OCI-LY7 (cell line): ENCODE measurements at regions not wholly inside any gene's neighbourhood (a gene's known extent, or its start where the extent isn't known, plus 50 kb on each side); places are given as distances from the start of the nearest gene placed in this dataset.
A peak's percentile ranks its signal among the peaks of the same experiment; 100 is the strongest.

Experiments
- BruUV-seq: library from RNA; stranded (reverse); fragments of 400-500 nt; replicated peaks from 2 replicates; lab custom pipeline; 2021; lab: Mats Ljungman, UMichigan
- CTCF ChIA-PET: fragments of 300-600 bp; sonication (Branson Sonifier 250); formaldehyde crosslinking; loops from one replicate; lab custom pipeline; 2022; ENCODE audit warnings: antibody characterized with exemption; ENCODE audit not compliant: unreplicated experiment; lab: Charles Lee
- POLR2A ChIA-PET: fragments of 300-600 bp; sonication (Branson Sonifier 250); formaldehyde crosslinking; loops from one replicate; lab custom pipeline; 2022; ENCODE audit warnings: antibody characterized with exemption; lab: Charles Lee
- DNase-seq: peaks from one replicate; pipeline ENCODE4 v3.0.0-alpha.2; 2015; ENCODE audit warnings: low spot score
- H2AFZ ChIP-seq: fragments of 200-600 bp; sonication (generic), shearing (Covaris generic); 2 replicates; pipeline ENCODE4 v1.6.1; 2014; ENCODE audit warnings: mild to moderate bottlenecking, antibody characterized with exemption, low read length, moderate library complexity
- H3K27ac ChIP-seq: fragments of 200-600 bp; sonication (generic); 2 replicates; pipeline ENCODE4 v1.5.1; 2014; ENCODE audit warnings: mixed run types, low read depth, mild to moderate bottlenecking, moderate library complexity, low read length, inconsistent platforms; ENCODE audit not compliant: poor library complexity, severe bottlenecking
- H3K36me3 ChIP-seq: fragments of 200-600 bp; sonication (generic); 2 replicates; pipeline ENCODE4 v1.6.1; 2014; ENCODE audit warnings: mild to moderate bottlenecking, antibody characterized with exemption, low read length, moderate library complexity, mixed read lengths; ENCODE audit not compliant: insufficient read depth
- H3K4me1 ChIP-seq: fragments of 200-600 bp; sonication (generic); 2 replicates; pipeline ENCODE4 v1.5.1; 2014; ENCODE audit warnings: mild to moderate bottlenecking, low read length; ENCODE audit not compliant: insufficient read depth, poor library complexity, severe bottlenecking
- H3K4me2 ChIP-seq: fragments of 200-600 bp; sonication (generic); 2 replicates; pipeline ENCODE4 v1.6.1; 2014; ENCODE audit warnings: mild to moderate bottlenecking, low read length
- H3K4me3 ChIP-seq: fragments of 200-600 bp; sonication (generic); 2 replicates; pipeline ENCODE4 v1.5.1; 2014; ENCODE audit warnings: mild to moderate bottlenecking, low read depth, low read length; ENCODE audit not compliant: poor library complexity, severe bottlenecking
- H3K79me2 ChIP-seq: fragments of 200-600 bp; sonication (generic); 2 replicates; pipeline ENCODE4 v1.6.1; 2016; ENCODE audit warnings: low read depth, mild to moderate bottlenecking, low read length, moderate library complexity, mixed read lengths; ENCODE audit not compliant: insufficient read depth
- H3K9me2 ChIP-seq: fragments of 200-600 bp; sonication (generic); 2 replicates; pipeline ENCODE4 v1.6.1; 2016; ENCODE audit warnings: mild to moderate bottlenecking, low read length, mixed read lengths; ENCODE audit not compliant: insufficient read depth
- H3K9me3 ChIP-seq: fragments of 200-600 bp; sonication (generic); 2 replicates; pipeline ENCODE4 v1.6.1; 2014; ENCODE audit warnings: mild to moderate bottlenecking, mixed run types, low read length, mixed read lengths
- H4K20me1 ChIP-seq: fragments of 200-600 bp; sonication (generic); 2 replicates; pipeline ENCODE4 v1.6.1; 2014; ENCODE audit warnings: mild to moderate bottlenecking, antibody characterized with exemption, low read length, moderate library complexity, mixed read lengths; ENCODE audit not compliant: insufficient read depth
- CTCF ChIP-seq: fragments of 200-600 bp; sonication (generic); conservative IDR thresholded peaks from 2 replicates; pipeline ENCODE4 v1.5.1; 2014; ENCODE audit warnings: mild to moderate bottlenecking, antibody characterized with exemption, low read length, moderate library complexity, mixed read lengths
- EZH2phosphoT487 ChIP-seq: fragments of 200-600 bp; sonication (generic); IDR thresholded peaks from 2 replicates; pipeline ENCODE4 v1.6.1; 2018; ENCODE audit warnings: low read depth, borderline replicate concordance, mild to moderate bottlenecking, mixed run types, antibody characterized with exemption, low read length, moderate library complexity, mixed read lengths
- intact Hi-C: fragments of 100-400 bp; cut with micrococcal nuclease; formaldehyde crosslinking; loops from one replicate; pipeline ENCODE4 v1.10.0; 2022; ENCODE audit not compliant: unreplicated experiment

- no peaks in the 10 kb centered on the region for H3K9me3 ChIP-seq
- intact Hi-C loops, result no loop called here
- ChIA-PET CTCF (no interaction called here), POLR2A (no interaction called here)
- H3K4me2 ChIP-seq, result peak overlapping the region; percentile 61
- H3K36me3 ChIP-seq, result no peaks in the 10 kb centered on the region
- peak overlapping the region; percentile 95 for H3K27ac ChIP-seq
- no peaks in the 10 kb centered on the region for H3K79me2 ChIP-seq
- BruUV-seq, result no TSS peak
- no peaks in the 10 kb centered on the region for H4K20me1 ChIP-seq
- TF ChIP-seq CTCF (no peak), EZH2phosphoT487 (no peak)
- H3K9me2 ChIP-seq, result no peaks in the 10 kb centered on the region
- H3K4me1 ChIP-seq, result peaks cover 22% of the 10 kb centered on the region
- H2AFZ ChIP-seq, result peak overlapping the region; percentile 89
- peak; percentile 47 for DNase-seq
- H3K4me3 ChIP-seq, result peak overlapping the region; percentile 38
These were observed 403.3 kb downstream of the TXNL1 start for GRCh38 chr18:56235071-56235470.

- no TSS peak for BruUV-seq
- no peak for DNase-seq
- H3K4me2 ChIP-seq, result no peak overlapping the region
- CTCF ChIA-PET, result no interaction called here
- no peaks in the 10 kb centered on the region for H3K9me2 ChIP-seq
- H3K79me2 ChIP-seq, result no peaks in the 10 kb centered on the region
- no peak for TF ChIP-seq EZH2phosphoT487
- TF ChIP-seq CTCF, result no peak
- POLR2A ChIA-PET, result no interaction called here
- H4K20me1 ChIP-seq, result no peaks in the 10 kb centered on the region
- H3K9me3 ChIP-seq, result no peaks in the 10 kb centered on the region
- H3K27ac ChIP-seq, result no peak overlapping the region
- no peak overlapping the region for H3K4me3 ChIP-seq
- intact Hi-C loops, result no loop called here
- no peak overlapping the region for H2AFZ ChIP-seq
- no peaks in the 10 kb centered on the region for H3K36me3 ChIP-seq
- H3K4me1 ChIP-seq, result peaks cover 22% of the 10 kb centered on the region
These were observed 404.8 kb downstream of the TXNL1 start for GRCh38 chr18:56233595-56233994.

GRCh38 chr18:56226025-56226424, 412.4 kb downstream of the TXNL1 start:
- BruUV-seq, result no TSS peak
- no peak overlapping the region for H3K27ac ChIP-seq
- H3K9me3 ChIP-seq, result no peaks in the 10 kb centered on the region
- H2AFZ ChIP-seq, result no peak overlapping the region
- intact Hi-C loops, result no loop called here
- DNase-seq, result no peak
- CTCF ChIA-PET, result no interaction called here
- no peak overlapping the region for H3K4me3 ChIP-seq
- H3K36me3 ChIP-seq, result no peaks in the 10 kb centered on the region
- H3K4me2 ChIP-seq, result no peak overlapping the region
- H3K9me2 ChIP-seq, result no peaks in the 10 kb centered on the region
- H4K20me1 ChIP-seq, result no peaks in the 10 kb centered on the region
- POLR2A ChIA-PET, result no interaction called here
- H3K4me1 ChIP-seq, result no peaks in the 10 kb centered on the region
- no peak for TF ChIP-seq CTCF
- TF ChIP-seq EZH2phosphoT487, result no peak
- H3K79me2 ChIP-seq, result no peaks in the 10 kb centered on the region
